Sigmoid colon (tissue), 6 donors: ENCODE measurements at regions not wholly inside any gene's neighbourhood (a gene's known extent, or its start where the extent isn't known, plus 50 kb on each side); places are given as distances from the start of the nearest gene placed in this dataset.

Experiments used
- DNase-seq: peaks from one replicate; pipeline ENCODE4 v3.0.0-alpha.2; 2019
- H3K27ac ChIP-seq, 4 donors: fragments of 200-600 bp; sonication (generic); one replicate each; pipeline ENCODE4 v1.5.1; 2016 to 2019; ENCODE audit warnings: mild to moderate bottlenecking in 1 of 4
- H3K27me3 ChIP-seq, 3 donors: fragments of 200-600 bp; sonication (generic); one replicate each; pipeline ENCODE4 v1.5.1; 2019; ENCODE audit warnings: mild to moderate bottlenecking in 1 of 3
- H3K36me3 ChIP-seq, 4 donors: fragments of 200-600 bp; sonication (generic); one replicate each; pipeline ENCODE4 v1.5.1; 2016 to 2019
- H3K4me1 ChIP-seq, 4 donors: fragments of 200-600 bp; sonication (generic); one replicate each; pipeline ENCODE4 v1.5.1; 2017 to 2019
- H3K4me3 ChIP-seq, 4 donors: fragments of 200-600 bp; sonication (generic); one replicate each; pipeline ENCODE4 v1.5.1; 2017 to 2019; ENCODE audit warnings: mild to moderate bottlenecking in 2 of 4, moderate library complexity in 1 of 4
- H3K9me3 ChIP-seq, 4 donors: fragments of 200-600 bp in 3 of 4; sonication (generic) in 3 of 4; one replicate each; pipeline versions ENCODE4 v1.5.1 to v1.6.1; 2013 to 2019
- EP300 ChIP-seq, 4 donors: sonication (generic); formaldehyde crosslinking; IDR thresholded peaks; one replicate each; pipeline ENCODE4 v1.6.1; 2017; ENCODE audit warnings: antibody characterized with exemption in 4 of 4
- POLR2A ChIP-seq, 2 donors: fragments of 450-650 bp; IDR thresholded peaks; one replicate each; pipeline ENCODE4 v1.6.1; 2016; ENCODE audit warnings: antibody characterized with exemption in 2 of 2, mild to moderate bottlenecking in 2 of 2, moderate library complexity in 2 of 2
- POLR2AphosphoS5 ChIP-seq, 4 donors: sonication (generic); formaldehyde crosslinking; IDR thresholded peaks; one replicate each; pipeline ENCODE4 v1.6.1; 2017; ENCODE audit warnings: antibody characterized with exemption in 4 of 4
- WGBS, 2 donors: extraction: QIAGEN DNeasy Blood & Tissue Kit; methylation state at CpG; one replicate each; pipeline ENCODE4 v1.1.7; 2013; 5-methylcytosine and 5-hydroxymethylcytosine counted together
- intact Hi-C: fragments of 100-400 bp; cut with DNase I; formaldehyde crosslinking; loops from one replicate; pipeline ENCODE4 v1.15.1; 2023
- TF ChIP-seq, protein P1 (sequence below), 4 experiments: fragments of 450-650 bp in 3 of 4; fragments of 200-600 bp in 1 of 4; IDR thresholded peaks; one replicate each; pipeline ENCODE4 v1.5.1; 2016 to 2019; ENCODE audit warnings: antibody characterized with exemption in 4 of 4, mild to moderate bottlenecking in 3 of 4, moderate library complexity in 2 of 4
- donor health status: healthy with polysubstance abuse.
- donor health status: healthy.

- DNase-seq = no peak
- TF ChIP-seq, protein P1, sequence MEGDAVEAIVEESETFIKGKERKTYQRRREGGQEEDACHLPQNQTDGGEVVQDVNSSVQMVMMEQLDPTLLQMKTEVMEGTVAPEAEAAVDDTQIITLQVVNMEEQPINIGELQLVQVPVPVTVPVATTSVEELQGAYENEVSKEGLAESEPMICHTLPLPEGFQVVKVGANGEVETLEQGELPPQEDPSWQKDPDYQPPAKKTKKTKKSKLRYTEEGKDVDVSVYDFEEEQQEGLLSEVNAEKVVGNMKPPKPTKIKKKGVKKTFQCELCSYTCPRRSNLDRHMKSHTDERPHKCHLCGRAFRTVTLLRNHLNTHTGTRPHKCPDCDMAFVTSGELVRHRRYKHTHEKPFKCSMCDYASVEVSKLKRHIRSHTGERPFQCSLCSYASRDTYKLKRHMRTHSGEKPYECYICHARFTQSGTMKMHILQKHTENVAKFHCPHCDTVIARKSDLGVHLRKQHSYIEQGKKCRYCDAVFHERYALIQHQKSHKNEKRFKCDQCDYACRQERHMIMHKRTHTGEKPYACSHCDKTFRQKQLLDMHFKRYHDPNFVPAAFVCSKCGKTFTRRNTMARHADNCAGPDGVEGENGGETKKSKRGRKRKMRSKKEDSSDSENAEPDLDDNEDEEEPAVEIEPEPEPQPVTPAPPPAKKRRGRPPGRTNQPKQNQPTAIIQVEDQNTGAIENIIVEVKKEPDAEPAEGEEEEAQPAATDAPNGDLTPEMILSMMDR (IDR thresholded peaks at IDR 0.05) = no peak
- TF ChIP-seq POLR2AphosphoS5 (IDR thresholded peaks at IDR 0.05) (no peak), EP300 (IDR thresholded peaks at IDR 0.05) (no peak)
- WGBS, 2 donors = 84 to 91% methylated on average over 2 of the region's 2 CpGs
- no peaks in the 10 kb centered on the region for H3K9me3 ChIP-seq
- no peak overlapping the region for H3K4me3 ChIP-seq
- H3K27me3 ChIP-seq = no peaks in the 10 kb centered on the region
- H3K4me1 ChIP-seq = peaks cover 0 to 20% (median 0%) of the 10 kb centered on the region in 4 donors
- H3K36me3 ChIP-seq = no peaks in the 10 kb centered on the region
- intact Hi-C loops = no loop called here
- no peak overlapping the region for H3K27ac ChIP-seq
Measured at GRCh38 chr2:19742872-19743271, 158.9 kb downstream of the TTC32 start.

DNA sequence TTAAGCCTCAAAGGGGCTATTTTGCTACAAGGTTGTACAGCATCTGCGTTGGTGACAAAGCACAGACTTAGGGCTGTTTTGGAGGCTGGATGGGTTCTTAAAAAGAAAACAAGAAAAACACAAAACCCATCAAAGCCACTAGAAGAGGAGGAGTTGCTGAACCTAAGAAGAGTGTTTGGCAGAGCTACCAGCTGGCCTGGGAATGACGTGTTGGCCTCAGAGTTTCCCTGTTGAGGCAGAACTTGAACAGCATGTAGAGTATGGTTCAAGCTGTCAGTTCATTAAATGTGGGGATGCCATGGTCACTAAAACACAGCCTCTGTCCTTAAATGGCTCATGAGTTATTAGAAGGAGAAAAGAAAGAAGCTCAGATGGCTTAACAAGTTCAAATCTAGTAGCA, 162.5 kb downstream of the TTC32 start:
- no peaks in the 10 kb centered on the region for H3K27me3 ChIP-seq
- DNase-seq = no peak
- H3K4me3 ChIP-seq = no peak overlapping the region
- peak overlapping the region in 1 of 4 donors; percentile 59 for H3K27ac ChIP-seq
- H3K9me3 ChIP-seq = no peaks in the 10 kb centered on the region
- TF ChIP-seq EP300 (IDR thresholded peaks at IDR 0.05) (no peak), POLR2A (IDR thresholded peaks at IDR 0.05) (no peak), POLR2AphosphoS5 (IDR thresholded peaks at IDR 0.05) (no peak)
- TF ChIP-seq, protein P1 (IDR thresholded peaks at IDR 0.05) = no peak
- H3K36me3 ChIP-seq = no peaks in the 10 kb centered on the region
- 80 to 83% methylated on average over 2 of the region's 2 CpGs for WGBS, 2 donors
- intact Hi-C loops = no loop called here
- H3K4me1 ChIP-seq = peaks cover 0 to 13% (median 6%) of the 10 kb centered on the region in 4 donors

- Histone ChIP-seq H3K36me3 (no peaks in the 10 kb centered on the region), H3K4me1 (peaks cover 0 to 17% (median 11%) of the 10 kb centered on the region in 4 donors), H3K4me3 (no peak overlapping the region), H3K27ac (peak overlapping the region; percentile 35 to 59 (median 44)), H3K9me3 (no peaks in the 10 kb centered on the region), H3K27me3 (no peaks in the 10 kb centered on the region)
- DNase-seq = peak; percentile 87
- WGBS, 2 donors = 70 to 79% methylated on average over 11 of the region's 11 CpGs
- intact Hi-C loops = no loop called here
- TF ChIP-seq POLR2AphosphoS5 (IDR thresholded peaks at IDR 0.05) (peak in 3 of 4 donors; percentile 41 to 60 (median 51)), EP300 (IDR thresholded peaks at IDR 0.05) (no peak), POLR2A (IDR thresholded peaks at IDR 0.05) (no peak)
- TF ChIP-seq, protein P1 (IDR thresholded peaks at IDR 0.05) = no peak
Measured at GRCh38 chr2:19738707-19739106, 163.1 kb downstream of the TTC32 start.

- H3K27ac ChIP-seq = no peak overlapping the region
- peaks cover 0 to 31% (median 17%) of the 10 kb centered on the region in 4 donors for H3K4me1 ChIP-seq
- intact Hi-C loops = no loop called here
- no peaks in the 10 kb centered on the region for H3K9me3 ChIP-seq
- DNase-seq = no peak
- no peak overlapping the region for H3K4me3 ChIP-seq
- H3K36me3 ChIP-seq = no peaks in the 10 kb centered on the region
- WGBS, 2 donors = 84 to 85% methylated on average over 10 of the region's 10 CpGs
- TF ChIP-seq, protein P1 (IDR thresholded peaks at IDR 0.05) = no peak
- TF ChIP-seq POLR2A (IDR thresholded peaks at IDR 0.05) = no peak
- no peak for TF ChIP-seq POLR2AphosphoS5 (IDR thresholded peaks at IDR 0.05)
- no peak for TF ChIP-seq EP300 (IDR thresholded peaks at IDR 0.05)
- H3K27me3 ChIP-seq = no peaks in the 10 kb centered on the region
Measured at GRCh38 chr2:19736191-19736831, 165.5 kb downstream of the TTC32 start.
